Tibial nerve (tissue), 4 donors: ENCODE measurements at regions not wholly inside any gene's neighbourhood (a gene's known extent, or its start where the extent isn't known, plus 50 kb on each side); places are given as distances from the start of the nearest gene placed in this dataset.

Experiments used
- CTCF ChIP-seq, 5 experiments: fragments of 200-600 bp in 3 of 5; fragments of 450-650 bp in 2 of 5; sonication (generic) in 3 of 5; IDR thresholded peaks; one replicate each; pipeline ENCODE4 v1.5.1; 2016 to 2019; ENCODE audit warnings: antibody characterized with exemption in 5 of 5, mild to moderate bottlenecking in 3 of 5, moderate library complexity in 2 of 5
- EP300 ChIP-seq, 2 donors: sonication (generic); formaldehyde crosslinking; IDR thresholded peaks; one replicate each; pipeline ENCODE4 v1.6.1; 2017; ENCODE audit warnings: antibody characterized with exemption in 2 of 2, mild to moderate bottlenecking in 1 of 2

- TF ChIP-seq CTCF (IDR thresholded peaks at IDR 0.05): no peak
- TF ChIP-seq EP300 (IDR thresholded peaks at IDR 0.05): no peak
These were observed 596.4 kb downstream of the PCDH18 start for GRCh38 chr4:136935871-136936270.
